K562 (cell line): ENCODE measurements at regions not wholly inside any gene's neighbourhood (a gene's known extent, or its start where the extent isn't known, plus 50 kb on each side); places are given as distances from the start of the nearest gene placed in this dataset.

Experiments used
- ATAC-seq: fragments of 200-7000 bp; cut with Tn5 transposase; 3 replicates; pipeline ENCODE4 v1.9.1; 2020; ENCODE audit warnings: moderate library complexity
- BruUV-seq: library from RNA; stranded (reverse); fragments of 400-500 nt; replicated peaks from 2 replicates; lab custom pipeline; 2021; lab: Mats Ljungman, UMichigan
- CTCF ChIA-PET: fragments of 300-600 bp; formaldehyde crosslinking; extraction: SDS; loops from one replicate; lab custom pipeline; 2021; ENCODE audit warnings: low intra/inter-chr PET ratio; lab: Yijun Ruan, JAX
- POLR2A ChIA-PET: fragments of 300-600, 350-650 bp; sonication (Branson Sonifier 250); formaldehyde crosslinking; extraction: SDS; loops from one replicate; lab custom pipeline; 2021; ENCODE audit warnings: antibody characterized with exemption, inconsistent platforms; lab: Yijun Ruan, JAX
- DNase-seq, 4 experiments: peaks; one replicate each; pipeline versions ENCODE4 v3.0.0 to v3.0.0-alpha.2; 2011 to 2018; ENCODE audit warnings: low spot score in 3 of 4, mixed read lengths in 3 of 4; ENCODE audit errors: extremely low read depth in 1 of 4
- FAIRE-seq: peaks from 2 replicates; lab custom pipeline; 2011; peaks lifted over from hg19 to GRCh38; lab: Jason Lieb, UNC
- H2AFZ ChIP-seq: 2 replicates; pipeline ENCODE4 v1.6.0; 2011; ENCODE audit warnings: low read depth, low read length, control low read depth, inconsistent platforms
- H3K27ac ChIP-seq: fragments of 200-600 bp; 3 replicates; pipeline ENCODE4 v1.8.0; 2011; ENCODE audit warnings: low read depth, mild to moderate bottlenecking, control low read depth, inconsistent platforms, low read length, moderate library complexity, mixed read lengths; ENCODE audit errors: extremely low read depth
- H3K27me3 ChIP-seq, 2 experiments: fragments of 300-600 bp in 1 of 2; 2 replicates in 1 of 2; 3 replicates in 1 of 2; pipeline versions ENCODE4 v1.6.0 to v1.8.0; 2011; ENCODE audit warnings: inconsistent platforms in 2 of 2, low read length in 2 of 2, mild to moderate bottlenecking in 1 of 2, mixed read lengths in 1 of 2, moderate library complexity in 1 of 2; ENCODE audit not compliant: control insufficient read depth in 2 of 2, insufficient read depth in 2 of 2
- H3K36me3 ChIP-seq: fragments of 300-600 bp; 3 replicates; pipeline ENCODE4 v1.8.0; 2011; ENCODE audit warnings: mild to moderate bottlenecking, low read length, inconsistent platforms; ENCODE audit not compliant: control insufficient read depth, insufficient read depth
- H3K4me1 ChIP-seq, 2 experiments: fragments of 200-600 bp in 1 of 2; replicated peaks in 1 of 2; 2 replicates in 1 of 2; 3 replicates in 1 of 2; pipeline versions ENCODE4 v1.5.1 to v1.8.0; 2011; ENCODE audit warnings: inconsistent platforms in 2 of 2, low read length in 2 of 2, mild to moderate bottlenecking in 1 of 2, mixed read lengths in 1 of 2, moderate library complexity in 1 of 2; ENCODE audit not compliant: control insufficient read depth in 2 of 2, insufficient read depth in 2 of 2
- H3K4me2 ChIP-seq: 2 replicates; pipeline ENCODE4 v1.6.1; 2011; ENCODE audit warnings: low read length, control low read depth, inconsistent platforms, mixed read lengths; ENCODE audit not compliant: insufficient read depth
- H3K4me3 ChIP-seq: fragments of 200-600 bp; sonication (generic), shearing (Covaris generic); 2 replicates; pipeline ENCODE4 v1.5.1; 2016; ENCODE audit warnings: control low read depth, inconsistent platforms
- H3K79me2 ChIP-seq: fragments of 200-600 bp; 3 replicates; pipeline ENCODE4 v1.8.0; 2011; ENCODE audit warnings: low read length, inconsistent platforms; ENCODE audit not compliant: control insufficient read depth, insufficient read depth
- H3K9ac ChIP-seq, 2 experiments: 2 replicates each; pipeline versions ENCODE4 v1.6.0 to v1.6.1; 2011; ENCODE audit warnings: low read depth in 2 of 2, low read length in 2 of 2, control low read depth in 1 of 2, inconsistent platforms in 1 of 2, mild to moderate bottlenecking in 1 of 2, mixed read lengths in 1 of 2; ENCODE audit not compliant: insufficient read depth in 1 of 2
- H3K9me1 ChIP-seq: one replicate; pipeline ENCODE4 v1.6.0; 2011; ENCODE audit warnings: inconsistent platforms, mild to moderate bottlenecking, low read length, moderate library complexity; ENCODE audit not compliant: control insufficient read depth, insufficient read depth
- H3K9me3 ChIP-seq: replicated peaks from 2 replicates; pipeline ENCODE4 v1.5.1; 2011; ENCODE audit warnings: low read depth, low read length, inconsistent platforms; ENCODE audit not compliant: control insufficient read depth, insufficient read depth
- H4K20me1 ChIP-seq: replicated peaks from 2 replicates; pipeline ENCODE4 v1.6.1; 2011; ENCODE audit warnings: low read length, inconsistent platforms, mixed read lengths; ENCODE audit not compliant: control insufficient read depth, insufficient read depth
- BRD4 ChIP-seq: fragments of 200-600 bp; sonication (generic); IDR thresholded peaks from 2 replicates; pipeline ENCODE4 v1.6.1; 2017; ENCODE audit warnings: inconsistent platforms
- CBFA2T2 ChIP-seq: fragments of 450-650 bp; conservative IDR thresholded peaks from 2 replicates; pipeline ENCODE4 v1.6.1; 2017; ENCODE audit warnings: mild to moderate bottlenecking
- CHD2 ChIP-seq: IDR thresholded peaks from 2 replicates; pipeline ENCODE4 v1.6.1; 2011; ENCODE audit warnings: low read depth, low read length
- ELK1 ChIP-seq: sonication (generic); formaldehyde crosslinking; IDR thresholded peaks from 2 replicates; pipeline ENCODE4 v1.8.1; 2022; ENCODE audit warnings: missing genetic modification reagents
- ERF ChIP-seq: fragments of 450-650 bp; formaldehyde crosslinking; IDR thresholded peaks from 2 replicates; pipeline ENCODE4 v1.4.0; 2020; ENCODE audit warnings: mild to moderate bottlenecking, mixed read lengths
- FOSL1 ChIP-seq: fragments of 200-800 bp; sonication (Bioruptor generic); conservative IDR thresholded peaks from 2 replicates; pipeline ENCODE4 v1.6.1; 2016; ENCODE audit warnings: missing genetic modification characterization, missing compliant biosample characterization
- FOXP4 ChIP-seq: sonication (generic); formaldehyde crosslinking; IDR thresholded peaks from 2 replicates; pipeline ENCODE4 v1.8.0; 2022; ENCODE audit warnings: mild to moderate bottlenecking, missing genetic modification reagents, borderline replicate concordance
- LARP7 ChIP-seq: fragments of 450-650 bp; IDR thresholded peaks from 2 replicates; pipeline ENCODE4 v1.6.1; 2016
- MCM3 ChIP-seq: fragments of 450-650 bp; IDR thresholded peaks from 2 replicates; pipeline ENCODE4 v1.6.1; 2016
- MED1 ChIP-seq: sonication (generic); formaldehyde crosslinking; IDR thresholded peaks from 2 replicates; pipeline ENCODE4 v1.8.1; 2023; ENCODE audit warnings: missing genetic modification reagents, borderline replicate concordance
- SUPT5H ChIP-seq: fragments of 450-650 bp; IDR thresholded peaks from 2 replicates; pipeline ENCODE4 v1.6.1; 2016
- XRCC5 ChIP-seq: fragments of 200-400 bp; formaldehyde crosslinking; IDR thresholded peaks from 2 replicates; pipeline ENCODE4 v1.6.1; 2017; ENCODE audit warnings: low read depth, mild to moderate bottlenecking, low read length
- WGBS: fragments of 100-300 bp; shearing (Covaris generic); methylation state at CpG from one replicate; pipeline ENCODE4 v1.1.6; 2016; ENCODE audit warnings: low coverage, mixed read lengths; ENCODE audit not compliant: insufficient coverage; ENCODE audit errors: missing lambda C conversion rate; 5-methylcytosine and 5-hydroxymethylcytosine counted together
- in situ Hi-C: fragments of 300-500 bp; cut with MboI; formaldehyde crosslinking; loops from 4 replicates; pipeline ENCODE4 v1.15.0; 2018; ENCODE audit warnings: inconsistent platforms, mixed read lengths
- intact Hi-C: fragments of 100-400 bp; cut with micrococcal nuclease; formaldehyde crosslinking; loops from 2 replicates; pipeline ENCODE4 v1.14.2; 2022
- TF ChIP-seq, protein P1 (sequence below): sonication (generic); formaldehyde crosslinking; IDR thresholded peaks from 2 replicates; pipeline ENCODE4 v1.8.1; 2023; ENCODE audit warnings: mild to moderate bottlenecking, missing genetic modification reagents, moderate library complexity
- TF ChIP-seq, protein P2 (sequence below): fragments of 250-450 bp; sonication (Bioruptor Pico); IDR thresholded peaks from 2 replicates; pipeline ENCODE4 v1.8.0; 2022; ENCODE audit warnings: moderate library complexity, mild to moderate bottlenecking, inconsistent platforms
- TF ChIP-seq, protein P3 (sequence below): sonication (generic); formaldehyde crosslinking; IDR thresholded peaks from 2 replicates; pipeline ENCODE4 v1.8.0; 2022; ENCODE audit warnings: mild to moderate bottlenecking, missing genetic modification reagents

DNA sequence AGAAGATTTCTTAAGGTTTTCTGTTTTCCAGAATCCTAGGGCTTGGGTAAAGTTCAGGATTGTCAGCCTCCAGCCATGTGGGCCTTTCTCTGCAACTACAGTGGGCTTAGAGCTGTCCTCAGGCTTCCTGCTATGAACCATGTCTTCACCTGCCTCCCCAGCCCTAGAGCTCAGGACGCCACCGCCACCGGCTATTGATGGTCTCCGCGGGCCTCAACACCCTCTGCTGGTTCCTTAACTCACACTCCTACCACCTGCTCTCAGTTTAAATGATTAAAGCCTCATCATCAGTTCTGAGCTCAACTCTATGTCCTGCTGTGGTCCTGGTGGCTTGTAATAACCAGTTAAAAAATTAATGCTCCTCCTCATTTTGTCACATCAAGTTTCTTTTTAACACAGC, 221.0 kb downstream of the EFNB2 start (continued):
- TF ChIP-seq CHD2 (no peak), LARP7 (no peak)
- TF ChIP-seq, protein P1, sequence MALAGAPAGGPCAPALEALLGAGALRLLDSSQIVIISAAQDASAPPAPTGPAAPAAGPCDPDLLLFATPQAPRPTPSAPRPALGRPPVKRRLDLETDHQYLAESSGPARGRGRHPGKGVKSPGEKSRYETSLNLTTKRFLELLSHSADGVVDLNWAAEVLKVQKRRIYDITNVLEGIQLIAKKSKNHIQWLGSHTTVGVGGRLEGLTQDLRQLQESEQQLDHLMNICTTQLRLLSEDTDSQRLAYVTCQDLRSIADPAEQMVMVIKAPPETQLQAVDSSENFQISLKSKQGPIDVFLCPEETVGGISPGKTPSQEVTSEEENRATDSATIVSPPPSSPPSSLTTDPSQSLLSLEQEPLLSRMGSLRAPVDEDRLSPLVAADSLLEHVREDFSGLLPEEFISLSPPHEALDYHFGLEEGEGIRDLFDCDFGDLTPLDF, result no peak
- TF ChIP-seq, protein P2, sequence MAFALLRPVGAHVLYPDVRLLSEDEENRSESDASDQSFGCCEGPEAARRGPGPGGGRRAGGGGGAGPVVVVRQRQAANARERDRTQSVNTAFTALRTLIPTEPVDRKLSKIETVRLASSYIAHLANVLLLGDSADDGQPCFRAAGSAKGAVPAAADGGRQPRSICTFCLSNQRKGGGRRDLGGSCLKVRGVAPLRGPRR (CRISPR knock-in tag), result no peak
- TF ChIP-seq, protein P3, sequence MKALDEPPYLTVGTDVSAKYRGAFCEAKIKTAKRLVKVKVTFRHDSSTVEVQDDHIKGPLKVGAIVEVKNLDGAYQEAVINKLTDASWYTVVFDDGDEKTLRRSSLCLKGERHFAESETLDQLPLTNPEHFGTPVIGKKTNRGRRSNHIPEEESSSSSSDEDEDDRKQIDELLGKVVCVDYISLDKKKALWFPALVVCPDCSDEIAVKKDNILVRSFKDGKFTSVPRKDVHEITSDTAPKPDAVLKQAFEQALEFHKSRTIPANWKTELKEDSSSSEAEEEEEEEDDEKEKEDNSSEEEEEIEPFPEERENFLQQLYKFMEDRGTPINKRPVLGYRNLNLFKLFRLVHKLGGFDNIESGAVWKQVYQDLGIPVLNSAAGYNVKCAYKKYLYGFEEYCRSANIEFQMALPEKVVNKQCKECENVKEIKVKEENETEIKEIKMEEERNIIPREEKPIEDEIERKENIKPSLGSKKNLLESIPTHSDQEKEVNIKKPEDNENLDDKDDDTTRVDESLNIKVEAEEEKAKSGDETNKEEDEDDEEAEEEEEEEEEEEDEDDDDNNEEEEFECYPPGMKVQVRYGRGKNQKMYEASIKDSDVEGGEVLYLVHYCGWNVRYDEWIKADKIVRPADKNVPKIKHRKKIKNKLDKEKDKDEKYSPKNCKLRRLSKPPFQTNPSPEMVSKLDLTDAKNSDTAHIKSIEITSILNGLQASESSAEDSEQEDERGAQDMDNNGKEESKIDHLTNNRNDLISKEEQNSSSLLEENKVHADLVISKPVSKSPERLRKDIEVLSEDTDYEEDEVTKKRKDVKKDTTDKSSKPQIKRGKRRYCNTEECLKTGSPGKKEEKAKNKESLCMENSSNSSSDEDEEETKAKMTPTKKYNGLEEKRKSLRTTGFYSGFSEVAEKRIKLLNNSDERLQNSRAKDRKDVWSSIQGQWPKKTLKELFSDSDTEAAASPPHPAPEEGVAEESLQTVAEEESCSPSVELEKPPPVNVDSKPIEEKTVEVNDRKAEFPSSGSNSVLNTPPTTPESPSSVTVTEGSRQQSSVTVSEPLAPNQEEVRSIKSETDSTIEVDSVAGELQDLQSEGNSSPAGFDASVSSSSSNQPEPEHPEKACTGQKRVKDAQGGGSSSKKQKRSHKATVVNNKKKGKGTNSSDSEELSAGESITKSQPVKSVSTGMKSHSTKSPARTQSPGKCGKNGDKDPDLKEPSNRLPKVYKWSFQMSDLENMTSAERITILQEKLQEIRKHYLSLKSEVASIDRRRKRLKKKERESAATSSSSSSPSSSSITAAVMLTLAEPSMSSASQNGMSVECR (CRISPR knock-in tag), result no peak

GRCh38 chr13:106311004-106311403, 224.5 kb downstream of the EFNB2 start:
- Histone ChIP-seq H3K4me3 (no peak overlapping the region), H3K9me1 (no peaks in the 10 kb centered on the region), H3K4me2 (no peak overlapping the region), H3K4me1 (no peaks in the 10 kb centered on the region), H3K36me3 (no peaks in the 10 kb centered on the region), H3K79me2 (no peaks in the 10 kb centered on the region), H3K27me3 (no peaks in the 10 kb centered on the region), H3K9ac (no peak overlapping the region), H4K20me1 (no peaks in the 10 kb centered on the region), H2AFZ (no peak overlapping the region), H3K9me3 (no peaks in the 10 kb centered on the region), H3K27ac (no peak overlapping the region)
- under 1% methylated on average over 9 of the region's 9 CpGs for WGBS
- BruUV-seq, result no TSS peak
- in situ Hi-C loops (no loop called here), intact Hi-C loops (no loop called here)
- ChIA-PET CTCF (no interaction called here), POLR2A (no interaction called here)
- ATAC-seq (no peak), DNase-seq (no peak), FAIRE-seq (no peak)
- TF ChIP-seq XRCC5, result no peak
- no peak for TF ChIP-seq ELK1 (CRISPR knock-in tag)
- no peak for TF ChIP-seq MCM3
- no peak for TF ChIP-seq FOXP4
- no peak for TF ChIP-seq BRD4
- TF ChIP-seq MED1, result no peak
- no peak for TF ChIP-seq ERF
- no peak for TF ChIP-seq FOSL1 (tag)
- TF ChIP-seq CBFA2T2, result no peak
- no peak for TF ChIP-seq SUPT5H
